HCT116 (cell line): ENCODE measurements at regions not wholly inside any gene's neighbourhood (a gene's known extent, or its start where the extent isn't known, plus 50 kb on each side); places are given as distances from the start of the nearest gene placed in this dataset.

ENCODE experiments used
- ATAC-seq: fragments of 200-7000 bp; cut with Tn5 transposase; 2 replicates; pipeline ENCODE4 v1.9.1; 2020; ENCODE audit warnings: mild to moderate bottlenecking, moderate library complexity
- BruUV-seq: library from RNA; stranded (reverse); fragments of 400-500 nt; replicated peaks from 2 replicates; lab custom pipeline; 2021; lab: Mats Ljungman, UMichigan
- CTCF ChIA-PET: fragments of 300-600 bp; sonication (Branson Sonifier 250); formaldehyde crosslinking; loops from one replicate; lab custom pipeline; 2021; ENCODE audit warnings: antibody characterized with exemption; lab: Charles Lee
- POLR2A ChIA-PET: fragments of 300-600, 350-600 bp; sonication (Branson Sonifier 250); formaldehyde crosslinking; loops from one replicate; lab custom pipeline; 2021; ENCODE audit warnings: antibody characterized with exemption; lab: Charles Lee
- RAD21 ChIA-PET, 2 experiments: fragments of 300-600 bp; sonication (Branson Sonifier 250); formaldehyde crosslinking; loops; one replicate each; lab custom pipeline; 2023; ENCODE audit warnings: low total read pairs in 2 of 2; ENCODE audit not compliant: uncharacterized antibody in 2 of 2, unreplicated experiment in 2 of 2, low non-redundant PET in 1 of 2; lab: Charles Lee
- DNase-seq: peaks from one replicate; pipeline ENCODE4 v3.0.0-alpha.2; 2010; ENCODE audit warnings: low read depth, low spot score
- H2AFZ ChIP-seq: fragments of 200-600 bp; shearing (Covaris generic), sonication (generic); 2 replicates; pipeline ENCODE4 v1.6.1; 2017; ENCODE audit warnings: low read depth, mixed run types, mixed read lengths, antibody characterized with exemption, low read length; ENCODE audit not compliant: poor library complexity, severe bottlenecking
- H3K27ac ChIP-seq: 2 replicates; pipeline ENCODE4 v1.5.1; 2012; ENCODE audit warnings: low read depth, low read length
- H3K27me3 ChIP-seq: fragments of 200-600 bp; sonication (generic); 2 replicates; pipeline ENCODE4 v1.6.1; 2016; ENCODE audit warnings: mixed run types, low read length, mixed read lengths; ENCODE audit not compliant: insufficient read depth
- H3K36me3 ChIP-seq, 2 experiments: fragments of 200-500 bp in 1 of 2; fragments of 200-600 bp in 1 of 2; sonication (Bioruptor generic) in 1 of 2; sonication (generic) in 1 of 2; 2 replicates each; pipeline versions ENCODE4 v1.5.1 to v1.6.1; 2014 to 2016; ENCODE audit warnings: low read length in 2 of 2, inconsistent platforms in 1 of 2, mixed read lengths in 1 of 2, mixed run types in 1 of 2; ENCODE audit not compliant: insufficient read depth in 2 of 2, control insufficient read depth in 1 of 2
- H3K4me1 ChIP-seq, 2 experiments: fragments of 200-600 bp in 1 of 2; sonication (generic) in 1 of 2; 2 replicates each; pipeline versions ENCODE4 v1.5.1 to v1.6.1; 2012 to 2017; ENCODE audit warnings: low read length in 2 of 2, inconsistent platforms in 1 of 2, mild to moderate bottlenecking in 1 of 2, mixed read lengths in 1 of 2, mixed run types in 1 of 2, moderate library complexity in 1 of 2; ENCODE audit not compliant: insufficient read depth in 2 of 2, control insufficient read depth in 1 of 2
- H3K4me2 ChIP-seq: fragments of 200-600 bp; sonication (generic); 2 replicates; pipeline ENCODE4 v1.6.1; 2017; ENCODE audit warnings: mixed run types, low read length, mixed read lengths
- H3K4me3 ChIP-seq, 2 experiments: fragments of 200-600 bp in 1 of 2; sonication (generic) in 1 of 2; replicated peaks in 1 of 2; 2 replicates each; pipeline ENCODE4 v1.5.1; 2011 to 2016; ENCODE audit warnings: low read length in 2 of 2, control low read depth in 1 of 2, low read depth in 1 of 2, mild to moderate bottlenecking in 1 of 2, mixed read lengths in 1 of 2, mixed run types in 1 of 2
- H3K79me2 ChIP-seq: fragments of 200-600 bp; sonication (generic); 2 replicates; pipeline ENCODE4 v1.6.1; 2017; ENCODE audit warnings: mild to moderate bottlenecking, mixed run types, low read length, moderate library complexity, mixed read lengths; ENCODE audit not compliant: insufficient read depth
- H3K9ac ChIP-seq: fragments of 200-600 bp; sonication (generic); 2 replicates; pipeline ENCODE4 v1.6.1; 2016; ENCODE audit warnings: low read length, mixed read lengths
- H3K9me2 ChIP-seq: fragments of 200-600 bp; sonication (generic), shearing (Covaris generic); 2 replicates; pipeline ENCODE4 v1.6.1; 2017; ENCODE audit warnings: mixed run types, mild to moderate bottlenecking, moderate library complexity; ENCODE audit not compliant: insufficient read depth
- H3K9me3 ChIP-seq, 2 experiments: fragments of 200-500 bp in 1 of 2; fragments of 200-600 bp in 1 of 2; sonication (Bioruptor generic) in 1 of 2; sonication (generic) in 1 of 2; 2 replicates each; pipeline ENCODE4 v1.6.1; 2014 to 2017; ENCODE audit warnings: low read length in 2 of 2, mixed read lengths in 2 of 2, inconsistent platforms in 1 of 2, low read depth in 1 of 2, mild to moderate bottlenecking in 1 of 2, mixed run types in 1 of 2, moderate library complexity in 1 of 2; ENCODE audit not compliant: control insufficient read depth in 1 of 2, insufficient read depth in 1 of 2
- H4K20me1 ChIP-seq: fragments of 200-600 bp; sonication (generic), shearing (Covaris generic); 2 replicates; pipeline ENCODE4 v1.6.1; 2017; ENCODE audit warnings: mixed run types, mild to moderate bottlenecking, moderate library complexity; ENCODE audit not compliant: insufficient read depth
- CBX3 ChIP-seq: IDR thresholded peaks from 2 replicates; pipeline ENCODE4 v1.6.1; 2012; ENCODE audit warnings: low read depth
- CEBPB ChIP-seq: IDR thresholded peaks from 2 replicates; pipeline ENCODE4 v1.6.1; 2012; ENCODE audit warnings: low read depth
- EZH2 ChIP-seq: fragments of 200-600 bp; sonication (generic); IDR thresholded peaks from 2 replicates; pipeline ENCODE4 v1.6.1; 2017; ENCODE audit warnings: antibody characterized with exemption, mixed run types
- EZH2phosphoT487 ChIP-seq: fragments of 200-600 bp; IDR thresholded peaks from 2 replicates; pipeline ENCODE4 v1.6.1; 2018; ENCODE audit warnings: antibody characterized with exemption, borderline replicate concordance
- FOSL1 ChIP-seq: IDR thresholded peaks from 2 replicates; pipeline ENCODE4 v1.6.1; 2012; ENCODE audit warnings: low read depth
- JUND ChIP-seq: IDR thresholded peaks from 2 replicates; pipeline ENCODE4 v1.6.1; 2012
- POLR2A ChIP-seq: IDR thresholded peaks from 2 replicates; pipeline ENCODE4 v1.7.0; 2011; ENCODE audit warnings: borderline replicate concordance; ENCODE audit not compliant: insufficient read depth, insufficient read length; ENCODE audit errors: extremely low read depth
- REST ChIP-seq: IDR thresholded peaks from 2 replicates; pipeline ENCODE4 v1.6.1; 2012; ENCODE audit warnings: low read depth
- SIN3A ChIP-seq: IDR thresholded peaks from 2 replicates; pipeline ENCODE4 v1.6.1; 2012; ENCODE audit warnings: low read depth
- SRF ChIP-seq: IDR thresholded peaks from 2 replicates; pipeline ENCODE4 v1.6.1; 2012; ENCODE audit warnings: low read depth
- TCF7L2 ChIP-seq: IDR thresholded peaks from 2 replicates; pipeline ENCODE4 v1.7.0; 2011; ENCODE audit warnings: borderline replicate concordance, inconsistent platforms; ENCODE audit not compliant: insufficient read depth, insufficient read length; ENCODE audit errors: extremely low read depth
- YY1 ChIP-seq: IDR thresholded peaks from 2 replicates; pipeline ENCODE4 v1.6.1; 2011; ENCODE audit warnings: low read length, low read depth, moderate library complexity, mild to moderate bottlenecking; ENCODE audit not compliant: insufficient replicate concordance; ENCODE audit errors: extremely low read depth
- ZFX ChIP-seq: fragments of 450-650 bp; IDR thresholded peaks from 2 replicates; pipeline ENCODE4 v1.6.1; 2017
- ZNF274 ChIP-seq: fragments of 200-500 bp; sonication (Bioruptor generic); IDR thresholded peaks from 2 replicates; pipeline ENCODE4 v1.6.1; 2014; ENCODE audit warnings: mild to moderate bottlenecking, low read depth, low read length, inconsistent platforms
- intact Hi-C: fragments of 100-400 bp; cut with micrococcal nuclease; formaldehyde crosslinking; loops from 2 replicates; pipeline ENCODE4 v1.10.0; 2022
- TF ChIP-seq, protein P1 (sequence below): IDR thresholded peaks from 2 replicates; pipeline ENCODE4 v1.6.1; 2012
- TF ChIP-seq, protein P2 (sequence below): IDR thresholded peaks from 2 replicates; pipeline ENCODE4 v1.6.1; 2012
- TF ChIP-seq, protein P3 (sequence below), 3 experiments: fragments of 200-600 bp in 1 of 3; sonication (generic) in 1 of 3; IDR thresholded peaks in 2 of 3; conservative IDR thresholded peaks in 1 of 3; 2 replicates each; pipeline ENCODE4 v1.5.1; 2012 to 2017; ENCODE audit warnings: low read depth in 2 of 3, low read length in 2 of 3, antibody characterized with exemption in 1 of 3, borderline replicate concordance in 1 of 3, control low read depth in 1 of 3, mild to moderate bottlenecking in 1 of 3, mixed read lengths in 1 of 3, mixed run types in 1 of 3, moderate library complexity in 1 of 3; ENCODE audit not compliant: insufficient read depth in 1 of 3

DNA sequence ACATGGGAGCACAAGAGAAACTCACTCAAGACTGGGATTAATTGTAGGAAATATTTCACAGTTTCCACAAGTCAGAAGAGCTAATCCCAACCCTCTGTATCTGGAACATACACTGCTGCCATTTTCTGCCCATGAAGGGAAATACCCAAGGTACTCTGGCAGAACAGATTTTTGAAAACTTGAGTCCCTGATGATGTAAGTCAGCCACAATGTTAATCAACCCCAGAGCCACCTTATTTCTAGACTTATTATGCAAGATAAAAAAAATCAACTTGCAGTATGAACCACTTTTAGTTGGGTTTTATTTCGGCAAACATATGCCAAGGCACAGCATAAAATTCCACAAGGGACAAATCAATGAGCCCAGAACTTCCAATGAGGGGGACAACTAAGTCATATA is 141.5 kb downstream of the LY86 start:
- intact Hi-C loops, result loop anchor here (10.0 kb wide), 1 partner anchor 885 kb away; no protein-coding TSS in a partner anchor
- H3K4me3 ChIP-seq, result no peak overlapping the region
- no peak overlapping the region for H2AFZ ChIP-seq
- H3K36me3 ChIP-seq, result no peaks in the 10 kb centered on the region
- no peak for TF ChIP-seq SIN3A
- TF ChIP-seq, protein P1, sequence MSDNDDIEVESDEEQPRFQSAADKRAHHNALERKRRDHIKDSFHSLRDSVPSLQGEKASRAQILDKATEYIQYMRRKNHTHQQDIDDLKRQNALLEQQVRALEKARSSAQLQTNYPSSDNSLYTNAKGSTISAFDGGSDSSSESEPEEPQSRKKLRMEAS, result no peak
- TF ChIP-seq JUND, result no peak
- no peak for TF ChIP-seq ZNF274
- no peak for TF ChIP-seq CBX3
- no peak for TF ChIP-seq EZH2phosphoT487
- TF ChIP-seq, protein P2, sequence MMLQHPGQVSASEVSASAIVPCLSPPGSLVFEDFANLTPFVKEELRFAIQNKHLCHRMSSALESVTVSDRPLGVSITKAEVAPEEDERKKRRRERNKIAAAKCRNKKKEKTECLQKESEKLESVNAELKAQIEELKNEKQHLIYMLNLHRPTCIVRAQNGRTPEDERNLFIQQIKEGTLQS, result no peak
- no peak for TF ChIP-seq REST
- TF ChIP-seq, protein P3, sequence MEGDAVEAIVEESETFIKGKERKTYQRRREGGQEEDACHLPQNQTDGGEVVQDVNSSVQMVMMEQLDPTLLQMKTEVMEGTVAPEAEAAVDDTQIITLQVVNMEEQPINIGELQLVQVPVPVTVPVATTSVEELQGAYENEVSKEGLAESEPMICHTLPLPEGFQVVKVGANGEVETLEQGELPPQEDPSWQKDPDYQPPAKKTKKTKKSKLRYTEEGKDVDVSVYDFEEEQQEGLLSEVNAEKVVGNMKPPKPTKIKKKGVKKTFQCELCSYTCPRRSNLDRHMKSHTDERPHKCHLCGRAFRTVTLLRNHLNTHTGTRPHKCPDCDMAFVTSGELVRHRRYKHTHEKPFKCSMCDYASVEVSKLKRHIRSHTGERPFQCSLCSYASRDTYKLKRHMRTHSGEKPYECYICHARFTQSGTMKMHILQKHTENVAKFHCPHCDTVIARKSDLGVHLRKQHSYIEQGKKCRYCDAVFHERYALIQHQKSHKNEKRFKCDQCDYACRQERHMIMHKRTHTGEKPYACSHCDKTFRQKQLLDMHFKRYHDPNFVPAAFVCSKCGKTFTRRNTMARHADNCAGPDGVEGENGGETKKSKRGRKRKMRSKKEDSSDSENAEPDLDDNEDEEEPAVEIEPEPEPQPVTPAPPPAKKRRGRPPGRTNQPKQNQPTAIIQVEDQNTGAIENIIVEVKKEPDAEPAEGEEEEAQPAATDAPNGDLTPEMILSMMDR (IDR thresholded peaks at IDR 0.05 in 2 of 3, conservative IDR thresholded peaks at IDR 0.05 in 1 of 3; ENCODE audit: borderline replicate concordance in 1 of 3, insufficient read depth in 1 of 3, low read depth in 2 of 3, low read length in 2 of 3), result no peak
- no peak for TF ChIP-seq CEBPB
- TF ChIP-seq ZFX, result no peak
- TF ChIP-seq SRF, result no peak
- no peak for TF ChIP-seq POLR2A
- TF ChIP-seq TCF7L2, result no peak
- no peak for TF ChIP-seq YY1
- TF ChIP-seq EZH2, result no peak
- TF ChIP-seq FOSL1, result no peak
- no peaks in the 10 kb centered on the region for H3K9me2 ChIP-seq
- H3K9ac ChIP-seq, result no peak overlapping the region
- H3K4me1 ChIP-seq, result peaks cover 5 to 27% of the 10 kb centered on the region in 2 experiments
- BruUV-seq, result no TSS peak
- no peaks in the 10 kb centered on the region for H3K79me2 ChIP-seq
- no peak overlapping the region for H3K27ac ChIP-seq
- ChIA-PET POLR2A (no interaction called here), CTCF (no interaction called here), RAD21 (no interaction called here)
- no peaks in the 10 kb centered on the region for H3K9me3 ChIP-seq
- no peaks in the 10 kb centered on the region for H4K20me1 ChIP-seq
- ATAC-seq, result no peak
- no peaks in the 10 kb centered on the region for H3K27me3 ChIP-seq
- DNase-seq, result no peak
- no peak overlapping the region for H3K4me2 ChIP-seq
